Anterior cingulate cortex (tissue), 58 donors: ENCODE measurements at regions not wholly inside any gene's neighbourhood (a gene's known extent, or its start where the extent isn't known, plus 50 kb on each side); places are given as distances from the start of the nearest gene placed in this dataset.

Experiments
- DNase-seq, 58 donors: peaks; one replicate each; lab custom pipeline; 2025; lab: John Stamatoyannopoulos, UW

GRCh38 chr20:48469026-48469425 lies 358.8 kb downstream of the PREX1 start:
- no peak for DNase-seq

DNA sequence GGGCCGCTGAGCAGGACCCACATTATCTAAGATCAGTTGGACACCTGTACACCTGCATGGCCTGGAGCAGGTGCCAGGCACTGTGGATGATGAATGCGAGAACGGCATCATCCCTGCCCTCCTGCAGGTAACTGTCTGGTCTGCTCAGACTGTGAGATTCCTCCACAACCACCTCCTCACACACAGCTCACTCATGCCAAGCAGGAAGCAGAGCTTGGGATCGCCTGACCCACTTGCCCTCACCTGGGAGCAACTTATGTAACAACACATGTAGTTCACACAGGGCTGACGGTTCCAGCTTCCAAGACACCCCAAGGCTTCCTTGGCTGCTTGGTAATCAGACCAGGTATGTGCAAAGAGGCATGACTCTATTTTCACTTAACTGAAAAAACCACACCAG lies 359.2 kb downstream of the PREX1 start:
- no peak for DNase-seq

DNA sequence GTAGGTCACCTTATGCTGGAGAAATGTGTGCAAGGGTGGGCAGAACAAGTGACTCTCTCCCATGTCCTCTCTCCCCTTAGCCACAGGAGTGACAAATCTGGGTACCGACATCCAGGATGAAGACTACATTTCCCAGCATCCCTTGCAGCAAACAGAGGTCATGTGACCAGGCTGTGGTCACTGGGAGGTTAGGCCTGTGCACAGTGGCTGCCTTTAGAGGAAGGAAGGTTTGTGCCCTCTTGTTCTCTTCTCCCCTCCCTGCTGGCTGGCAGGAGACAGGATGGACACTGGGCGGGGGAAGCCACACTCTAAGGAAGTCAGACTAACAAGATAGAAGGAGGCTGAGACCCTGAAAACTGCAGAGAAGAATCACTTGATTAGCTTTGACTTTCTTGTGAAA lies 360.2 kb downstream of the PREX1 start:
- no peak for DNase-seq

DNA sequence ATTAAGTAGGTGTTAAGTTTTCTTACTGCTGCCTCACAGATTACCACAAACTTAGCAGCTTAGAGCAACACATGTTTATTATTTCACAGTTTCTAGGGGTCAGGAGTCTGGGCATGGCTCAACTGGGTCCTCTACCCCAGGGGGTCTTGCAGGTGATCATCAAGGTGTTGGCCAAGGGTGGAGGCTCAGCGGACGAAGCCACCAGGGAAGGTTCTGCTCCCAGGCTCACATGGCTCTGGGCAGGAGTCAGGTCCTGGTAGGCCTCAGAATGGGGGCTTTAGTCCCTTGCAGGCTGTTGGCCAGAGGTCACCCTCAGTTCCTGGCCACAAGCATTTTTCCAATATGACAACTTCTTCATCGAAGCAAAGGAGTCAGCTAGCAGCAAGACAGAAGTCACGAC lies 362.5 kb downstream of the PREX1 start:
- no peak for DNase-seq

GRCh38 chr20:48463916-48464315 lies 363.9 kb downstream of the PREX1 start:
- DNase-seq: peak in 3 of 58 donors; percentile 1 to 14 (median 12)

DNA sequence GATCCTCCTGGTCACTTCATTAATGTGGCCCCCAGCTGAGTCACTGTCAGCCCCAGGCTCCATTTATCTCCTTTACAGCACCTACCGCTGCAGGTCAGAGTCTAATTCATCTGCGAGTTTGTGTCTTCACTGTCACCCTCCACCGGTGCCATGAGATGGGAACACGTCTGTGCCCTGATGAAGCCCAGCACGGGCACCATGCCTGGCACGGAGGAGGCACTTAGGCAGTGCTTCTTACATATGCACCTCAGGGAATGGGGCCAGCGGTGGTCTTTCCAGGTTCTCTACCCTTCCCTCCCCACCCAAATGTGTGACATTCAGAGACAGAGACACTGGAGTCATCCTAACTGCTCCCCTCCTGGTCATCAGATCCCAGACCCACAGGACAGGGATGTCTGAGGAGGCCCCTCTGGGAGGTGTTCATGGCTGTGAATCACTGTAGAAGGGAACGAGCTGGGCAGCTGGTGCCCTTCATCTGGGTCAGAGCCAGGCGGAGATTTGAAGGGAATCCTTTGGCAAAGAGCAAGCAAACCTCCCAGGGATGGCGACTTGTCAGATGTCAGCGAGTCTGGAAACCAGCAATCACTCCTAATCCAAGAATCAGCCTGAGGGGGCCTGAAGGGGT lies 364.6 kb downstream of the PREX1 start:
- no peak for DNase-seq

DNA sequence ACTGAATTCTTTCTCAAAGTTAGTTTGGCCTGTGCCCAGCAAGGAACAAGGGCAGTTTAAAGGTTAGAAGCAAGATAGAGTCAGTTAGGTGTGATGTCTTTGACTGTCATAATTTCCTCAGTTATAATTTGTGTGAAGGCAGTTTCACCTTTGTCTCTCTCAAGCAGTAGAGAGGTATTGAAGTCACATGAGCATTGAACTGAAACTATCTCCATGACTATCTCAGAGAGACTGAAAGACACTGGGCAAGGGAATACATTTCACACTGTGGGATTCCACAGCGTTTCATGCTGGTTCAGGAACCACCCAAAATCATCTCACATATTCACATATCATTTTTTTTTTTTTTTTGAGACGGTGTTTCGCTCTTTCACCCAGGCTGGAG lies 366.1 kb downstream of the PREX1 start:
- DNase-seq: no peak

- no peak for DNase-seq
Observed at GRCh38 chr20:48461091-48461734, 366.6 kb downstream of the PREX1 start.

DNA sequence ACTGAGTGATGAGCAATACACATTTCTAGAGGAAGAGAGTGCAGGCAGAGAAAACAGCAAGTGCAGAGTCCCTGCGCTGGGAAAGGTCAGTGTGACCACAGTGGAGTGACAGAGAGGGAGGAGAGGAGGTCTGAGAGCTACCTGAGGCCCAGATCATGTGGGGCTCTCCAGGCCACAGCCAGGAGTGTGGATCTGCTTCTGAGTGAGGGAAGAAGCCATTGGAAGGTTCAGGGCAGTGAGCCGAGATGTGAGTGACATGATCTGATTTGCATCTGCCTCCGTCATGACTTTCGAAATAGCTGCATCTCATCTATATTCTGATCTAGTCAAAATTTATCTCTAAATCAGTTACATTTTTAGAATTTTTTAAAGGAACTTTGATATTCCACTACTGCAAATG lies 367.1 kb downstream of the PREX1 start:
- peak in 1 of 58 donors; percentile 39 for DNase-seq

DNA sequence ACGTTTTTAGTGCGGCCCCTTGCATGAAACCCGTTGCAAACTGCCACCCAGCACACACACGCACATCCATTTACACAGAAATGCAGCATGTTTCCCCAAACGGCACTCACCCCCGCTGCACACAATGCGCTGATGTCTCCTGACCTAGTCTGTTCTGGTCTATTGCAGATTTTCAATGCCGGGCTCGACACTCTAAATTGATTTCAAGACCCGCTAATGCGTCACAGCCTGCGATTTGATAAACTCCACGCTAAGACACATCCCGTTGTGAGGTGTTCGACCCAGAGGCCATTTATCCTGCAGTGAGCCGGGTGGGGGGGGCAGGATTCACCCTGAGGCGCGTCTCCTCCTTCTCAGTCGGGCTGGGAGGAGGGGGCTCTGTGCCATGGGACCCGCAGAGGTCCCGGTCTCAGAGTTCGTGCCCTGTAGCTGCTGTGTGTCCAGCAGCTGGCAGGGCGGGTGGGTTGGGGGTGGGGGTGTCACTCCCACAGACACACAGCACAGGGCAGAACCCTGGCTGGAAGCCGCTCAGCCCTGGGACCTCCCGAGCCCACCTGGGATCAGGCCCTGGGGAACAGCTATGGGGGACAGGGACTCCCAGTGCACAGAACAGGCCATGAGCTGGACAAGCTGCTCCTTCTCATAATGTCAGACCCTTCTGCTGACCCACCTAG lies 367.9 kb downstream of the PREX1 start:
- no peak for DNase-seq

DNA sequence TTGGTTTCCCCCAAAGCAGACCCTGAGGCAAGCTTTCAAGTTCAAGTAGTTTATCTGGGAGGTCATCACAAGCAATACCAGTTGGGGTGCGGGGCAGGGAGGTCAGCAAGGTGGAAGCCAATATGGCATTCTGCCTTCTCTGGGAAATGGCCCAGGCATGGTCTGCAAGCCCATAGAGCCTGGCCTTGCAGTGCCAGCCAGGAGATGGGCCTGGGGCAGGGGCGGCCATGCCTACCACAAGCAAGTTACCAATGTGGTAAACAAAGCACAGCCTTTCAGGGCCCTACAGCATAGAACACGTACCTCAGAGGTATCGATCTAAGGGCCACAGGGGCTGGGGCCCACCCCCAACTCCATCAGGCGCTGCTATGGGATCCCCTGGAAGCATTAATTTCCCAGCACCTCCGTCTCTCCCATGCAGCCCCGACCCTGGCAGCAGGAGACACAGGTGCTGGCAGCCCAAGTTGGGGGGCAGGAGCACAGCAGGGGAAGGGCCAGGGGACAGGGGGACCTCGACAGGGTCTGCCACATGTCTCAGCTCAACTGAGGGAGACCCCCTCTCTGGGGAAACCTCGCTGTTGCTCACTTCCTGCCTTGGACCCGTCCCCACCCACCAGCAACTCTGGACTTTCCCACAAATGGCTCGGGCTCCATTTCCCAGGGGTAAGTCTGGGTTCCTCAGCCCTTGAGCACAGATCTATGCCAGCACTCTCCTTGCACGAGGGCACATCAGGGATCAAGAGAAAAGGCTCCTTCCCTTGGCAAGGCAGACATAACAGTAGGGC lies 369.0 kb downstream of the PREX1 start:
- no peak for DNase-seq

- DNase-seq: no peak
Observed at GRCh38 chr20:48458003-48458377, 369.8 kb downstream of the PREX1 start.

DNA sequence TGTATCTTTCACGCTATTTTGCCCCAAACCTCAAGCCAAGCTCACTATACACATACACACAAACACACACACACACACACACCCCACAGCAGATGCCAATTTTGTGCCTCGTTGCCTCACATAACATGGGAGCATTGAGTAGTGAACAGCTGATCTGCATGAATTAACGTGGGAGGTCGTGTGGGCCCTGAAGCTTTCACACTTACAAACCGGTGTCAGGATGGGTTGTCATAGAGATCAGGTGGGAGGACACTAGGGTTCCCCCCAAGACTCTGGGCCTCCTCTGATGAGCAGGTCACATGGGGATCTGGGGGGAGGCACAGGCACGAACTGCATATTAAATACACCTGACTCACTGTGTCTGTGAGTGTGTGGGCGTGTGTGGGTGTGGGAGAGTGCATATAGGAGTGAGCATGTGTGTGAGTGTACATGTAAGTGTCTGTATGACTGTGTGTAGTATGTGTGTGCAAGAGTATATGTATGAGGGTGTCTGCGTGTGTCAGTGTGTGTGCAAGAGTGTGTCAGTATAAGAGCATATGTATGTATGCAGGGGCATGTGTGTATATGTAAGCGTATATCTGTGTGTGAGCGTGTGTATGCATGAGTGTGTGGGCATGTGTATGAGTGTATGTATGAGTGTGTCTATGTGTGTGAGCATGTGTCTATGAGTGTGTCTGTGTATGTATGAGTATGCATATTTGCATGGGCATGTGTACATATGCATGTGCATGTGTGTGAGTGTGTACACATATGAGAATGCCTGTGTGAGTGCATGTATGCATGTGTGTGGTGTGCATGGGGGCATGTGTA lies 370.4 kb downstream of the PREX1 start:
- DNase-seq: peak in 2 of 58 donors; percentile 32 to 51

DNA sequence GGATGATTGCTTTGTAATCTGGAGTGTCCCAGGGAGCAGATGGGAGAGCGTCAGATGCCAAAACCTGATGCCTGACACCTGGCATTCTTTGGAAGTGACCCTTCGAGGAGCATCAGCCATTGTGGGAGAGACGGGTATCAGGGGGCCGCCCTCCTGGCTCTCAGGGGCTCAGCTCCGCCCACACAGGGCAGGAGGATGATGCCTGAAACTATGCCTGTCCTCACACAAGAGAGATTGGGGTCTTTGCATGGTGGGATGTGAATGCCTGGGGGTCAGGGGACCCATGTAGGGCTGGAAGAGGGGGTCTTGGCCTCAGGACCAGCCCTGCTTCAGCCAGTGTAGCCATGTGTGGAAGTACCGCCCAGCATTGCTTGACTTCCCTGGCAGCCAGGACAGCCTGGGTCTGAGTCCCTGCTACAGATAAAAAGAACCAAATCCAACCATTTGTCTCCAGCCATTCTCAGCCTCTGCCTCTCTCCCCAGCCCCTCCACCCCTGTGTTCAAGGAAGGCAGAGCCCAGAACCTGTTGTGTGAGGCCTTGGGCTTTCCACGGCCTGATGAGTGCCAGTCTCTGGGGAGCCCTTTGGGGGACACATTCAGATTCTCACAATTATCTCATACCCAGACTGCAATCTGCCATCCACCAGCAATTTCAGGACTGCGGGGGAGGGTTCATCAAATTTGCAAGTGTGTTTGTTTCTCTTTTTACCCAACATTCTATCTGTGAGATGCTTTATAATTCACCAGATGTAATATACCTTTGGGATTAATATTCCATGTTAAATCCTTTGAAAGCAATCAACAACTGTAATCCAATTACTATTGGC lies 371.2 kb downstream of the PREX1 start:
- no peak for DNase-seq

DNA sequence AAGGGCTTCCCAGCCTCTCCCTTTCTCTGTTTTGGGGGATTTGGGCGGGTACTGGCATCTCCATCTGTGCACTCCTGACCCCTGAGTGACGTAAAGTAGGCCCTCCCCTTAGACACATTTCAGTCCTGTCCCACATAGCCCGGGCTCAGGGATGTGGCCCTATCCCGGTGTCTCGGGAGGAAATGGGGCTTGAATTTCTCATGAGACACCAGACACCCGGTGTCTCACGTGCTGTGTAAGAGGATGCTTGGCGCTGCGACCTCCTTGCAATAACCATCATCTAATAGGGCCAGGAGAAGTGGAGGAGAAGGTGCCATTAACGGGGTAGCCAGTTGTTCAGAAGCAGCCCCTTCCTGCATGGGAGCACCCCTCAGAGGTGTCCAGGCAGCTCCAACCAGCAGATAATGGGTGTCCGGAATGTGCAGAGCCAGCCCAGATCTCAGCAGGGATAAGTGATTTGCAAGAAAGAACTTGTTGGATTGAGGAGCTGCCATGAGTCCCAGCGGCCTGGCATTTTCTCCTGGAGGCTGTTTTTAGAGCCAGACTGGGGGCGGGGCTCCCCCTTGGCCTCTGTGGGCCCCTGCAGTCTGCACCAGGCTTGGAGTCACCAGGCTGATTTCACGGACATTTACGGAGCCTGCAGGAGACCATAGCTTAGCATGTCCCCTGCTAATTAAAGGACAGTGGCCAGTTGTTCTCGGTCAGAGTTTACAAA lies 372.0 kb downstream of the PREX1 start:
- DNase-seq: peak in 24 of 58 donors; percentile 4 to 49 (median 16)

- DNase-seq: no peak
Observed at GRCh38 chr20:48454671-48455490, 372.9 kb downstream of the PREX1 start.

DNA sequence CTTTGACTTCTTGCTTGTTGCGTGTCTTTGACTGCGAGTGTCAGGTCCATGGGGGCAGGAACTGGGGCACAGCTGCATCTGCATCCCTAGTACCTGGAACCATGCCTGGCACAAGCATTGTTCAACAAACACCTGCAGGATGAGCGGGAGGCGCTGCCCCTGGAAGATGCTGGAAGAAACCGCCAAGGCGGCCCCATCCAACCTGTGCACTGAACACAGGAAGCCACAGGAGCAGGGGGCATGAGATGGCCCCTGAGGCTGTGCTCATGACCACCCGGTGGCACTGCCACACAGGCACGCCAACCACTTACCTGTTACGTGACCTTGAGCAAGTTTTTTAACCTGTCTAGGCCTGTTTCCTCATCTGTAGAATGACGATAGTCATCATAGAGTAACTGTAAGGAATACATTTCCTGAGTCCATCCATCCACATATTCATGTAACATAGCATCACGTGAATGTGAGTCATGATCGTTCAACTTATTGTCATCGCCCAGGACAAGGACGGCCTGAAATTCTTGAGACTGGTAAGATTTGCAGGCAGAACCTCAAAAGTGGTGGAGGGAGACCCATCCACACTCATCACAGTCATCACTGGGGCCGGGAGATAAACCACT lies 374.2 kb downstream of the PREX1 start:
- DNase-seq: no peak
